A204.1 (cell line): ENCODE measurements at regions not wholly inside any gene's neighbourhood (a gene's known extent, or its start where the extent isn't known, plus 50 kb on each side); places are given as distances from the start of the nearest gene placed in this dataset.

ENCODE experiments used
- FAIRE-seq: peaks from 2 replicates; lab custom pipeline; 2012; peaks lifted over from hg19 to GRCh38; lab: Jason Lieb, UNC

DNA sequence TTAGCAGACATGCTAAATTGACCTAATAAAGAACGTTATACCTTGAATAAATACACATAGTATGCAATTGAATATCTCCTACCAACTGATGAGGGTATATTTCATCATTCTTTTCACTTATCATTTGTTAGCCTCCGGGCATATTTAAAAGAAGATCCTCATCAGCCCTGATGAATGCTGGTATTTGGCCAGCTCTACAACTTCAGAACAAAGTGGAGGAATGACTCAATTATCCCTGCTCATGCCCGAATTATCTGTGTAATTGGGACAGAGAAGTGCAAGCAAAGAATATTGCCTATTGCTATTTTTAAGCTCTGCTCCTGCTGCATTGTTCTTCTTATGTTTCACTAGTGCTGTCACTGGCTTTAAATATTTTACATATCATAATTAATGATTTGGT lies 622.1 kb downstream of the METTL15 start:
- no peak for FAIRE-seq

DNA sequence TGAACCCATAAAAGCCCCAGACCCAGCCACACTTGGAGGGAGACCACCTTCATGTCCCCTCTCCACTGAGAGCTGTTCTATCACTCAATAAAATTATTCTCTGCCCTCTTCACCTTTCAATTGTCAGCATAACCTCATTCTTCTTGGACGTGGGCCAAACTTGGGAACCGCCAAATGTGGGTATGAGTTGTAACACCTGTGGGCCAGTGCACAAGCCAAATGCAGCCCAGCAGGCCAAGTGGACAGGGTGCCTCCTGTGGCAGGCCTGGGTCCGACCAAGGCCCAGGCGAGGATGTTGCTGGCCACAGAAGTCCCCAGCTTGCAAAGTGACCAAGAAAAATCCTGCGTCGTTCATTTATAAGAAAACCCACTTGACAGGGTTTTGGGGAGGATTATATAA lies 621.2 kb downstream of the METTL15 start:
- FAIRE-seq, result no peak

DNA sequence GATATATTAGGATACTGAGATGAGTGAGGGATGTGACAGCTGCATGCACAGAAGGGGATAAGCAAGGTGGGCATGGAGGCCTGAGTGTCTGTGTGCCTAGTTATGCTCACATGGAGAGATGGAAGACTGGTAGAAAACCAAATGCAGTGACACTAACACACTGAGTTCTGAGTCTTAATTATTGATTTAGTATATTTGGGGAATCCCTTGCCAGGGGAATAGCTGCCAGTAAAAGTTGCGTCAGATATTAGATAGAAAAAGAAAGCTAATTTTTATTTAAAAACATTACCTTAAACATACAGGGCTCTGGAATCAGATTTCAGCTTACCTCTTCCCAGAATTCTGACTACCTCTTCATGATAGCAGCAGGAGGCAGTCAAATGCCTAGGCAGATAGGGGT lies 620.5 kb downstream of the METTL15 start:
- FAIRE-seq, result no peak

DNA sequence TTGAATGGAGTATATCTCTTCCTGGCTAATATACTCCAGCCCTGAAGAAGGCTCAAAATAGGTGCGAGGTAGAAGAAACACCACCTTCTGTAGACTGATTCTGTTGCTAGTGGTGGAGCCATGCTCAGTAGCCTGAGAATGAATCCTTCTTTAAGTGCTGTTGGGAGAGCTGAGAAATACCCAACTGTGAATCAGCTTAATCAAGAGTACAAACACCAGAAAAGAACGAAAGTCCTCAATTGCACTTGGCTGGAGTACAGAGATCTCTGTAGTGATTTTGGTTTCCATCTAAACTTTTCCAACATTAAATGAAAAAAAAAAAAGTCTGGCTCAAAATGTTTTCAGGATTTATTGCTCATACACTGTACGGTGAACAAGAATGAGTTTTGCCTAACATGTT lies 619.1 kb downstream of the METTL15 start:
- FAIRE-seq, result no peak

GRCh38 chr11:28726432-28726831 lies 618.2 kb downstream of the METTL15 start:
- no peak for FAIRE-seq

GRCh38 chr11:28715726-28716125 lies 607.5 kb downstream of the METTL15 start:
- no peak for FAIRE-seq

DNA sequence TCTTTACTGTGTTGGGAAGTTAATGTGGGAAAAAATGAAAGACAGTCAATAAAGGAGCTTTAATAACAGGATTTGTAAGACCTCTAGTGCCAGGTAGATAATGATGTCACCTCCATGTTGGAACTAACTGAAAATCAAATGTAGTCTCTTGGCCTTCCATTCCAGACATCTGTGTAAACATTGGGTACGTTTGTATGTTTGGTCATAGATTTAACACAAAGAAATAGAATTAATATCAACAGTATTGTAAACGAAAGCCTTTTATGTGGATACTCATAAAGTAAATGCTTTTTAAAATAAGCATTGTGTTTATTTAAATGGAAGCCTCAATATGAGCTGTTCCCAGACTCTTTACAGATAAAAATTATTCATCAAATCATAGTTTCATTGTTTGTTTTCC lies 605.7 kb downstream of the METTL15 start:
- FAIRE-seq, result no peak

DNA sequence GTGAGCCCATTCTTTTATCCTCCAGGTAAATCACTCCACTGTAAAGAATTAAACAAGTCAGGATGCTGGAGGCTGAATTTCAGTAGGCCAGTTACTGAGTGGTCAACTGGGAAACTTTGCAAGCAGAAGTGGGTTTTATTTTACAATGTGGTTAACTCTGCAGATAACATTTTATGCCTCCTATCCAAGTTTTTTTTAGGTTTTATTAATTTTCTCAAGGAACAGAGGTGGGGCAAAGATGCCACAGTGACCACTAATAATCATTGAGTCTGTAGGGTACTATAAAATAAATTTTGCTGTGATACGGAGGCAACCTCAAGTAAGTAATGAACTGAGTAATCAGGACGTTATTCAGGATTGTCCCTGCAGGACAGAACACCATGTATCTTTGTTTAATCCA lies 599.9 kb downstream of the METTL15 start:
- FAIRE-seq, result no peak

GRCh38 chr11:28704801-28705200 lies 596.6 kb downstream of the METTL15 start:
- FAIRE-seq, result no peak

DNA sequence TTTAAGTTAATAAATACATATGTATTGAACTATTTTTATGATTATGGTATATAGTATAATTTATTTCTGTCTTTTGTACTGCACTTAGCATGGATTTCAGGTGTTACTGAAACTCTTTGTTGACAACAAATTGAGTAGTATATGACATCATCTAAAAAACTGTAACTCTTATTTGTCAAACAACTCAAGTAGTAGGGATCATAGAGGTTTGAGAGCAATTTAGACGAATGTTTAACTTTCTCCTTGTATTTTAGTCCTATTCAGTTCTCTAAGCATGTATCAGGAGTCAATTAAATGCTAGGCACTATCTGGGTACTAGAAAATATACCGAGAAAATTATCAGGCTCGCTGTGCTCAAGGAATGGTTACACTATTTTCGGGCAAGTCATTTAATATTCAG lies 595.2 kb downstream of the METTL15 start:
- no peak for FAIRE-seq

- FAIRE-seq, result no peak
These were observed 594.7 kb downstream of the METTL15 start for GRCh38 chr11:28702871-28703270.

- FAIRE-seq, result no peak
These were observed 594.2 kb downstream of the METTL15 start for GRCh38 chr11:28702450-28702790.

DNA sequence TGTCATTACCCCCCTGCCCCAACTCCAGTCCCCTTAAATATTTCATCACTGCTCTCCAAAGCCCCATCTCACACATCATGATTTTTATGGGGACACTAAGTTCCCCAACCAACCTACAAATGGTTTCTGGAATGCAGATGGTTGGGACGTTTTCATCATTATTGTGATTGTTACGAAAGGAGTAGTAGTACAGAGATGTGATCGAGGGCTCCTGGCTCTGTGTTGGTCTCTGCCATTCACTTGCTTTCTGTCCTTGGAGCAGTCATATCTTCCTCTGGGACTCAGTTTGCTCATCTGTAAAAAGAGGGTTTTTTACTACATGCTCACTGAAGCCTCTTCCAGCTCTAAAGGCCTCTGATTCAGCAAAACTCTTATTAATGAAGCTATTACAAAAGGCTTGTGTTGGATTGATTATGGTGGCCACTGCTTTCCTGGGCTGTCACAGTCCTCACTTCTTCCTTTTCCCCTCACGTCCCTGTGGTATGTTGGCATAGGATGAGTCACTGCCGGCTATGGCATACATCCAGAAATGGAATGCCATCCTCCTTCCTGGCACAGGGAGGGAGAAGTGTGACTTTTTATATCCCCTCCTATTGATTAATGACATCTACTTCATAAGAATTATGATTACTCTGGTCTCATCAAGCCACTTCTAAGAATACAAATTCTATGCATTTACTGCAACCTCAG lies 593.7 kb downstream of the METTL15 start:
- no peak for FAIRE-seq

GRCh38 chr11:28699701-28700100 lies 591.5 kb downstream of the METTL15 start:
- FAIRE-seq, result no peak

DNA sequence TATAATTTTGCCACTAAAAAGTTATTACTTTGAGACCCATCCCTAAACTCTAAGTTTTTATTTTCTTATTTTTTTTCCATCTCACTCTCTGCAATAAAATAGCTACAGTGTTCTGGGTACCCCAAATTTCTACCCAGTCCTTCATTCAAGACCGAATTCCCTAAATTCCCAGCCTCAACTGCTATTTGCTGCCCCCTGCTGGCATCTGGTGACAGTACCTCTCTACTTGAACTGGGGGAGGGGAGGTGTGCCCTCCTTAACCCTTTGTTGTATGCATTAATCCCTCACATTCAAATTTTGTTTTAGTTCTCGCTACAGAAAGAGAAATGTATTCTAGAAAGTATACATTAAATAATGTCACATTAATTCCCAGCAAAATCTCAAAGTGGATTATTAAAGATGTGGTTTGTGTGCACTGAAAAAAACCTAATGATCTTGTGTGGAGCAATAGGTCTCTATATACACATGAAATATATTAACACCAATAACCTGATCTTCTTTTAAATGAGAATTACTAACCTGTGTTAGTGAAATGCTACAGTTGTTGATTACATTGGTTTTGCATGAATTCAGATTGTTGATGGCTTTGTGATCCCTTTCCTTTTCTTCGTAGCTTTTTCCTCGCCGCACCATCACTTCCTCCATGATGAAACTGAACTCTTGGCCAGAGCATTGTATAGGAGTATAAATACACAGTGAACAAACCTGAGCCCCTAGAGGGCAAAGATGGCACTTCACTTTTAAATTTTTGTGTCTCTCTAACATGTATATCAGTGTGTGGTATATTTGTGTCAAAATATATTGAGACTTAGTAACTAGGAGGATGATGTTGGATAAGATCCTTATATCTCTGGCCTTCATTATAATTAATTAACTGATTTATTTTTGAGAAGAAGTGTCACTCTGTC lies 590.0 kb downstream of the METTL15 start:
- no peak for FAIRE-seq

DNA sequence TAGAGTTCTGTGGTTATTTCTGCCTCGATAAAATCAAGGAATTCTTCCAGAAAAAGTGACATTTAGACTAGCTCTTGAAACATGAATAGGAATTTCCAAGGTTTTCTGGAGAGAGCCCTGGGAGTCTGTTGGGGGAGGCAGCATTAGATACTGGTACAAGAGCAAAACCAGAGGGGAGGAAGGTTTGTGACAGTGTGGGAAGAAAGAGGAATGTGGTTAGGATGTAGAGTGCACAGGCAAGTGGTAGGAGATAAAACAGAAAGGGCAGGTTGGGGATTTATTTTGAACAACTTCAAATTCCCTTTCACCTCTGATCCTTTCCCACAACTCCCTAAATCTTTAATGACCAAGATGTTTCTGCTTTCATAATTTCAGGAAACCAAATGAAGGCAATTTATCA lies 588.4 kb downstream of the METTL15 start:
- no peak for FAIRE-seq

GRCh38 chr11:28690746-28691145 lies 582.6 kb downstream of the METTL15 start:
- FAIRE-seq, result no peak

DNA sequence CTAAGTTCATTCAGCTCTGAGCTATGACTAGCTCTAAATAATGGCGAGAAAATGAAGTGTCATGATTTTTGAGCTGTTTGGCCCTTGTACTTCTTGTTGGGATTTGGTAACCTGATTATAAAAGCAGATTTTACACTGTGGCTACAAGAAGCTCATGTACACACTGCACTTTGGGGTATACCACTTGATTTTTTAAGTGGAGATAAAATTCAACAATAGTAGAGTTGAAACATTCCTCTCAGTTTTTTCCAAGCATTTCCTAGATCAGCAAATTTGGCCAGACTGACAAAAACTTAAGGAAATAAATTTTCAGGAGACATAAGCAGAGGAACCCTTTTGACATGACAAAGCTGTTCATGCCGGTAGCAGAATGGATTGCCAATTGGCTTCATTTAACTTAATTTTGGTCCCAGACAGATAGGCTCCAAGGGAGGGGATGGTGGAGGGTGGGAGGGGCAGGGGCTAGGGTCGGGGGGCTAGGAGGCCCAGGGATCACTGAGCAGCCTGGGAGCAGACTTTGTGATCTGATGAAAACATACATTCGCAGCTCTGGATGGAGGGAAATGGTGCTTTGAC lies 575.9 kb downstream of the METTL15 start:
- no peak for FAIRE-seq

GRCh38 chr11:28679795-28680468 lies 571.7 kb downstream of the METTL15 start:
- FAIRE-seq, result no peak

GRCh38 chr11:28677721-28678120 lies 569.5 kb downstream of the METTL15 start:
- FAIRE-seq, result no peak

GRCh38 chr11:28675183-28675582 lies 567.0 kb downstream of the METTL15 start:
- FAIRE-seq, result no peak

DNA sequence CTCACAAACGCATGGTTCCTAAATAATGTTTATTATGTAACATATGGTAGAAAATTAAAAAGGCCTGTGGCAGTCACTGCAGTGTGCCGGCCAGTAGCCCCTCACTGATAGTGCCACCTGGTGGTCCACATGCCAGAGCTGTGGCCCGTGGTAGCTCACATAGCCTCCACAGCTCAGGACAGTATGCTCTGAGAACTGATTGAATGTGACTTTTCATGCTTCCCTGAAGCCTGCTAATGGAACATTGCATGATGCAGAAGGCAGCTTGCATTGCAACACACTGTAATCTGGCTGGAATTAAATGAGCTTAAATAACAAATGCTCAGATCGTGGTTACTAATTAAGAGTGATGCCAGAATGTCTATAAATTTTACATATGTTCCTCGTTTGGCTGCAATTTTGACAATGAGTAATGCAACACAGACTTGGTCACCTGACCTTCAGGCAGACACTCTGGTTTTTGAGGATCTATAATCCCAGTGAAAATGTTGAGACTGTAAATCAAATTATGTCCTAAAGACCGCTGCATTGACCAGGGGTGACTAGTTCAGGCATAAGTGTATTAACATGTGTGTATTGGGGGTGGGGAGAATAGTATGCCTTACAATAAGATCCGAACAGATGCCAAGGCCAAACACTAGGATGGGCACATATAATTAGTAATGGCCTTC lies 566.4 kb downstream of the METTL15 start:
- FAIRE-seq, result no peak
